Activated T-helper 1 cell treated with anti-CD3 and anti-CD28 coated beads, Interleukin-12 subunit alpha, Interleukin-12 subunit beta, Interleukin-2, Interleukin-4 antibody, amounts not matched to agents 30 ng/mL and 10 ng/mL and 1 ng/mL, durations not matched to agents 14 hours and 24 hours and 36 hours (primary cell): ENCODE measurements at regions not wholly inside any gene's neighbourhood (a gene's known extent, or its start where the extent isn't known, plus 50 kb on each side); places are given as distances from the start of the nearest gene placed in this dataset.

Experiments used
- DNase-seq: peaks from one replicate; pipeline ENCODE4 v3.0.0; 2021; ENCODE audit warnings: low spot score
- H3K27ac Mint-ChIP-seq: one replicate; pipeline ENCODE4 v1.8.0; 2021; ENCODE audit warnings: mild to moderate bottlenecking, mixed read lengths
- H3K27me3 Mint-ChIP-seq: one replicate; pipeline ENCODE4 v1.8.0; 2022; ENCODE audit warnings: mild to moderate bottlenecking, moderate library complexity, mixed read lengths; ENCODE audit not compliant: insufficient read depth
- H3K36me3 Mint-ChIP-seq: one replicate; pipeline ENCODE4 v1.8.0; 2021; ENCODE audit warnings: low read depth, mixed read lengths
- H3K4me1 Mint-ChIP-seq: one replicate; pipeline ENCODE4 v1.8.0; 2021; ENCODE audit warnings: low read depth, mixed read lengths
- H3K4me3 Mint-ChIP-seq: one replicate; pipeline ENCODE4 v1.8.0; 2021; ENCODE audit warnings: mild to moderate bottlenecking, moderate library complexity, mixed read lengths
- H3K9me3 Mint-ChIP-seq: one replicate; pipeline ENCODE4 v1.8.0; 2021; ENCODE audit warnings: mixed read lengths
- intact Hi-C: fragments of 100-400 bp; cut with micrococcal nuclease; formaldehyde crosslinking; loops from one replicate; pipeline ENCODE4 v1.15.1; 2024

DNA sequence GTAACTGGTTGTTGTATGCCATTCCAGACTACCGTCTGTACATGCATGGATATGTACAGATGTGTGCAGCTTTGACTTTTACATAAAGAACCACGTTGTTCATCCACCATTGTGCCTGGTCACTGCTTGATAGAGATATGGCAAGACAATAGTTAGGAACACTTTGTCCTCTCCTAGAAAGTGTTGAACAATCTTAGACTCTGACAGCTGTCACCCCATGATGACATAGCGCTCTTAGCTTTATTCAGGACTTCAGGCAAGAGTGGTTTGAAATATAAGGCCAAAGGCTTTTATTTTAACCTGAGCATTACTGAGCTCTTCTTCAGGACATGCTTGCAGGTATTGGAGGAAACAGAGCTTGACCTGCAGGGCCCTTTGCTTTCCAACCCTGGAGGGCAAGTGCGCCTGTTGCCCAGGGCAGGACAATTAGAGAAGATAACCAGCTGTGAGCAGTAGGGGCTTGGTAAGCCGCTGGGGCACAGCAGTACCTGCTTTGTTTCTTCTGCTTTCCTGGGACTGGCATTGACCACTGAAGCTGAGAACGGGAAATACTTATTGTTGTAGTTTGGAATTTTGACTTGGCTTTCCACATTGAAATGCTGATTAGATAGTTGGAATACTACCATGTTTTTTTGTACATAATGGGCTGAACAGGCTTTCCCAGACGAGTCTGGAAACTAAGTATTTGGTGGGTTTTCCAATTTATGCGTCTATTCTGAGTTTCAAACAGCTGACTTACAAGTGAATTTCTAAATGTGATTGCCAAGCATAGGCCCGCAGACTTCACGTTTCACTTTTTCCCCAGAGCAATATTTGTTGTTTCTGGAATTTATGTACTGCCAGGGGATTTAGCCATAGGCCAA, 51.1 kb downstream of the GARRE1 start:
- Mint-ChIP-seq H3K27ac (no peak overlapping the region), H3K4me3 (no peak overlapping the region), H3K4me1 (peaks cover 8% of the 10 kb centered on the region), H3K9me3 (no peaks in the 10 kb centered on the region), H3K36me3 (no peaks in the 10 kb centered on the region), H3K27me3 (no peaks in the 10 kb centered on the region)
- no peak for DNase-seq
- intact Hi-C loops, result no loop called here

DNA sequence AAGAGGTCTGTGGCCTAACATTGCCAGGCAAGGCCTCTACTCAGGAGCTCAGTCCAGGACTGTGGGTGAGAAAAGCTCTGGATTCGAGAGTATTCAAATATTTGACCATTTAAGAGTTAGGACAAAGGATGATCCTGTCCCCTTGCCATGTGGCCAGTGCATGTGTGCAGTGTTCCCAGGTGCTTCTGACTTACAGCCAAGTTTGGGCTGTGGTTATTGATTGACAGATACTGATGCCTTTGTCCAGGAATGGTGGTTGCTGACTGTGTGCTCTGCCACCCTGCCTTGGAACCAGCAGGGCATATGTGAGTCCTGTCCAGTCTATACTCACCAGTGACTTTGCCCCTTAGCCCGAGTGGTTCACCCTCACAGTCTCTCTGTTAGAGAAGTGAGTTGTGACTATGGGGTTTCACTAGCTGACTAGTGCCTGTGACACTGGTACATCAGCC, 51.9 kb downstream of the GARRE1 start:
- H3K9me3 Mint-ChIP-seq, result no peaks in the 10 kb centered on the region
- peaks cover 14% of the 10 kb centered on the region for H3K4me1 Mint-ChIP-seq
- intact Hi-C loops, result no loop called here
- no peaks in the 10 kb centered on the region for H3K36me3 Mint-ChIP-seq
- no peaks in the 10 kb centered on the region for H3K27me3 Mint-ChIP-seq
- no peak overlapping the region for H3K4me3 Mint-ChIP-seq
- no peak for DNase-seq
- no peak overlapping the region for H3K27ac Mint-ChIP-seq

DNA sequence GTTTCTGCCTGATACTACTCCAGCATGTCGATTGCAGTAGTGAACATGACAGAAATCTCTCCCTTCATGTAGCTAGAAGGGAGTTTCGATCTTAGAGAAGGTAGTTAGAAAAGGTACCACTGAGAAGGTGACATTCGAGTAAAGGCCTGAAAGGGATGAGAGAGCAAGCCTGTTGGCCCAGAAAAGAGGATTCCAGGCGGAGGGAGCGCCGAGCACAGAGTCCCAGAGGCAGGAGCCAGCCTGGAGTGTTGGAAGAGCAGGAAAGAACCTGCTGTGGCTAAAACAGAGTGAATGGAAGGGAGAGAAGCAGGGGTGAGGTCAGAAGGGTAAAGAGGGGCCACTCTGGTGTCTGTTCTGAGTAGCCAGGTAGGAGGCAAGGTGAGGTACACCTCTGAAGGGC, 52.5 kb downstream of the GARRE1 start:
- H3K9me3 Mint-ChIP-seq, result no peaks in the 10 kb centered on the region
- no peak overlapping the region for H3K4me3 Mint-ChIP-seq
- no peak overlapping the region for H3K27ac Mint-ChIP-seq
- intact Hi-C loops, result no loop called here
- no peak for DNase-seq
- H3K27me3 Mint-ChIP-seq, result no peaks in the 10 kb centered on the region
- H3K36me3 Mint-ChIP-seq, result no peaks in the 10 kb centered on the region
- H3K4me1 Mint-ChIP-seq, result peaks cover 14% of the 10 kb centered on the region

- H3K4me1 Mint-ChIP-seq, result peaks cover 14% of the 10 kb centered on the region
- H3K36me3 Mint-ChIP-seq, result peaks cover 3% of the 10 kb centered on the region
- no peaks in the 10 kb centered on the region for H3K9me3 Mint-ChIP-seq
- intact Hi-C loops, result no loop called here
- no peaks in the 10 kb centered on the region for H3K27me3 Mint-ChIP-seq
- no peak for DNase-seq
- H3K27ac Mint-ChIP-seq, result no peak overlapping the region
- no peak overlapping the region for H3K4me3 Mint-ChIP-seq
These were observed 54.3 kb downstream of the GARRE1 start for GRCh38 chr19:34308381-34309367.

- H3K27me3 Mint-ChIP-seq, result no peaks in the 10 kb centered on the region
- intact Hi-C loops, result no loop called here
- peaks cover 14% of the 10 kb centered on the region for H3K4me1 Mint-ChIP-seq
- DNase-seq, result no peak
- peak overlapping the region; percentile 17 for H3K27ac Mint-ChIP-seq
- peaks cover 3% of the 10 kb centered on the region for H3K36me3 Mint-ChIP-seq
- H3K4me3 Mint-ChIP-seq, result no peak overlapping the region
- H3K9me3 Mint-ChIP-seq, result no peaks in the 10 kb centered on the region
These were observed 55.2 kb downstream of the GARRE1 start for GRCh38 chr19:34309368-34310138.

DNA sequence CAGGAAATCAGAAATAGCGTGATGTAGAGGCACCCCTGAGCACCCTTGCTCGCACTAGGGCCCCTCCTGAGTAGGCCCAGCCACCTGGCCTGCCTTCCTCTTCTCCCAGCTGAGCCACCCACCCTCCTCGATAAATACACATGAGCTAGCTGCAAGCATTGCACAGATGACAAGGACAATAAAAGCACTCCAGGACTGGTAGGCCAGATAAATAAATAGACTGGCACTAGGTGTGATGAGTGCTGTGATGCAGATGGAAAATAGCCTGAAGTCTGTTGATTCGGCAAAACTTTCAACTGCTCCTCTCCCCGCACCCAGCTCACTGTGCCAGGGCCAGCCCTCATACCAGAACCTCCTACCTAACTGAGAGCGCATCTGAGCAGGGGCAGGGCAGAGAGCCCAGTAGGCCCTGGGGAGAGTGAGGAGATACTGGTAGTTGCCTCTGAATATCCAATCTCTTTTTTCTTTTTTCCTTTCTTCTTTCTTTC, 54.5 kb upstream of the GPI start:
- H3K27ac Mint-ChIP-seq, result no peak overlapping the region
- no peaks in the 10 kb centered on the region for H3K9me3 Mint-ChIP-seq
- peaks cover 14% of the 10 kb centered on the region for H3K4me1 Mint-ChIP-seq
- peaks cover 3% of the 10 kb centered on the region for H3K36me3 Mint-ChIP-seq
- DNase-seq, result no peak
- intact Hi-C loops, result no loop called here
- no peak overlapping the region for H3K4me3 Mint-ChIP-seq
- no peaks in the 10 kb centered on the region for H3K27me3 Mint-ChIP-seq

- peaks cover 28% of the 10 kb centered on the region for H3K4me1 Mint-ChIP-seq
- no peaks in the 10 kb centered on the region for H3K9me3 Mint-ChIP-seq
- no peak overlapping the region for H3K4me3 Mint-ChIP-seq
- DNase-seq, result no peak
- intact Hi-C loops, result no loop called here
- no peaks in the 10 kb centered on the region for H3K27me3 Mint-ChIP-seq
- H3K27ac Mint-ChIP-seq, result no peak overlapping the region
- peaks cover 3% of the 10 kb centered on the region for H3K36me3 Mint-ChIP-seq
These were observed 51.8 kb upstream of the GPI start for GRCh38 chr19:34313188-34313587.

GRCh38 chr19:34314437-34315313, 50.3 kb upstream of the GPI start:
- Mint-ChIP-seq H3K36me3 (peaks cover 3% of the 10 kb centered on the region), H3K27ac (no peak overlapping the region), H3K9me3 (no peaks in the 10 kb centered on the region), H3K27me3 (no peaks in the 10 kb centered on the region), H3K4me1 (peaks cover 27% of the 10 kb centered on the region), H3K4me3 (no peak overlapping the region)
- intact Hi-C loops, result no loop called here
- DNase-seq, result no peak
